ENCODE measurements at regions not wholly inside any gene's neighbourhood (a gene's known extent, or its start where the extent isn't known, plus 50 kb on each side); places are given as distances from the start of the nearest gene placed in this dataset.
"Not testable (repeated sequence)": the region's sequence is repeated elsewhere in the genome, so short reads cannot be mapped to it uniquely, and the experiment has no call there.

- DNase-seq (ENCODE audit: low spot score), result no peak
- no peak for TF ChIP-seq CTCF (IDR thresholded peaks at IDR 0.05; ENCODE audit: extremely low read depth, missing control alignments)
Measured at GRCh38 chr7:16942929-16943509, 61.2 kb upstream of the AGR3 start.

GRCh38 chr7:16944936-16945335, 63.2 kb upstream of the AGR3 start:
- DNase-seq (ENCODE audit: low spot score), result no peak
- TF ChIP-seq CTCF (IDR thresholded peaks at IDR 0.05; ENCODE audit: extremely low read depth, missing control alignments), result no peak

GRCh38 chr7:16945372-16945771, 63.6 kb upstream of the AGR3 start:
- no peak for TF ChIP-seq CTCF (IDR thresholded peaks at IDR 0.05; ENCODE audit: extremely low read depth, missing control alignments)

GRCh38 chr7:16948110-16948509, 66.3 kb upstream of the AGR3 start:
- DNase-seq (ENCODE audit: low spot score), result not testable (repeated sequence)

More at GRCh38 chr7:16945372-16945771, 63.6 kb upstream of the AGR3 start:
- DNase-seq (ENCODE audit: low spot score), result no peak

GRCh38 chr7:16951483-16952080, 69.8 kb upstream of the AGR3 start:
- TF ChIP-seq CTCF (IDR thresholded peaks at IDR 0.05; ENCODE audit: extremely low read depth, missing control alignments), result no peak
- no peak for DNase-seq (ENCODE audit: low spot score)

- no peak for TF ChIP-seq CTCF (IDR thresholded peaks at IDR 0.05; ENCODE audit: extremely low read depth, missing control alignments)
- no peak for DNase-seq (ENCODE audit: low spot score)
Measured at GRCh38 chr7:16954321-16954720, 72.5 kb upstream of the AGR3 start.

GRCh38 chr7:16958724-16959123, 76.9 kb upstream of the AGR3 start:
- no peak for TF ChIP-seq CTCF (IDR thresholded peaks at IDR 0.05; ENCODE audit: extremely low read depth, missing control alignments)
- DNase-seq (ENCODE audit: low spot score), result no peak

Measured in GM20000 (cell line).